ELF-1 (cell line): ENCODE measurements at regions not wholly inside any gene's neighbourhood (a gene's known extent, or its start where the extent isn't known, plus 50 kb on each side); places are given as distances from the start of the nearest gene placed in this dataset.
"Not testable (repeated sequence)": the region's sequence is repeated elsewhere in the genome, so short reads cannot be mapped to it uniquely, and the experiment has no call there.

Source experiments
- DNase-seq: peaks from one replicate; pipeline ENCODE4 v3.0.0-alpha.2; 2016; ENCODE audit warnings: low read depth, low spot score

DNA sequence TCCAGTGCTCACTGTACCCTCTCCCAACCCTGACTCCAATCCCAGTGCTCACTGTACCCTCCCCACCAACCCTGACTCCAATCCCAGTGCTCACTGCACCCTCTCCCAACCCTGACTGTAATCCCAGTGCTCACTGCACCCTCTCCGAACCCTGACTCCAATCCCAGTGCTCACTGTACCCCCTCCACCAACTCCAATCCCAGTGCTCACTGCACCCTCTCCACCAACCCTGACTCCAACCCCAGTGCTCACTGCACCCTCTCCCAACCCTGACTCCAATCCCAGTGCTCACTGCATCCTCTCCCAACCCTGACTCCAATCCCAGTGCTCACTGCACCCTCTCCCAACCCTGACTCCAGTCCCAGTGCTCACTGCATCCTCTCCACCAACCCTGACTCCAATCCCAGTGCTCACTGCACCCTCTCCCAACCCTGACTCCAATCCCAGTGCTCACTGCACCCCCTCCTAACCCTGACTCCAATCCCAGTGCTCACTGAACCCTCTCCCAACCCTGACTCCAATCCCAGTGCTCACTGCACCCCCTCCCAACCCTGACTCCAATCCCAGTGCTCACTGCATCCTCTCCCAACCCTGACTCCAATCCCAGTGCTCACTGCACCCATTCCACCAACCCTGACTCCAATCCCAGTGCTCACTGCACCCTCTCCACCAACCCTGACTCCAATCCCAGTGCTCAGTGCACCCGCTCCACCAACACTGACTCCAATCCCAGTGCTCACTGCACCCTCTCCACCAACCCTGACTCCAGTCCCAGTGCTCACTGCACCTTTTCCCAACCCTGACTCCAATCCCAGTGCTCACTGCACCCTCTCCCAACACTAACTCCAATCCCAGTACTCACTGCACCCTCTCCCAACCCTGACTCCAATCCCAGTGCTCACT is 136.3 kb upstream of the ZNF618 start:
- not testable (repeated sequence) for DNase-seq

DNA sequence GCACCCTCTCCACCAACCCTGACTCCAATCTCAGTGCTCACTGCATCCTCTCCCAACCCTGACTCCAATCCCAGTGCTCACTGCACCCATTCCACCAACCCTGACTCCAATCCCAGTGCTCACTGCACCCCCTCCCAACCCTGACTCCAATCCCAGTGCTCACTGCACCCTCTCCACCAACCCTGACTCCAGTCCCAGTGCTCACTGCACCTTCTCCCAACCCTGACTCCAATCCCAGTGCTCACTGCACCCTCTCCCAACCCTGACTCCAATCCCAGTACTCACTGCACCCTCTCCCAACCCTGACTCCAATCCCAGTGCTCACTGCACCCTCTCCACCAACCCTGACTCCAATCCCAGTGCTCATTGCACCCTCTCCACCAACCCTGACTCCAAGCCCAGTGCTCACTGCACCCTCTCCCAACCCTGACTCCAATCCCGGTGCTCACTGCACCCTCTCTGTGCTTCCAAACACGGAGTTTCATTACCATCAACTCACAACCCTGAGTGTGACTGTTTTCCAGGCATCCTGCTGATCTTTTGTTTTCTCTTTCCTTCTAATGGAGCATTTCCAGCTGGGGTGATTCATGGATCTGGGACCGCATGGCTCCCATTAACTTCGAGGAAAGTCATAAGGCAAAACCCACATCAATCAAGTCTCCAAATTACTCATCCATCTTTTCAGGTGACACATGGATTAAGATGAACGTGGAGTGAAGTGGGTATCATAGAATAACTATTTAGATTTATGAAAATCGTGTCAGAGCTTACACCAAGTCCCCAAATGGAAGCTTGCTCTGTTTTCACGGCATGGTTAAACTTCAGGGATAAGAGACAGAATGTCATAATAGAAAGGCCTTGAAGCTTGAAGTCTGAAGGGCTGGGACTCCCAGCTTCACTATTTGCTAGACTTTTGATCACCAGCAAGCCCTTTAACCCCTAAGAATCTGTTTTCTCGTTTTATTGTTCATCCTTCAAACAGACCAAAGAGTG is 135.3 kb upstream of the ZNF618 start:
- peak; percentile 28 for DNase-seq

- no peak for DNase-seq
Measured at GRCh38 chr9:113741886-113742854, 133.9 kb upstream of the ZNF618 start.

GRCh38 chr9:113742878-113743277 is 133.2 kb upstream of the ZNF618 start:
- DNase-seq = no peak

DNA sequence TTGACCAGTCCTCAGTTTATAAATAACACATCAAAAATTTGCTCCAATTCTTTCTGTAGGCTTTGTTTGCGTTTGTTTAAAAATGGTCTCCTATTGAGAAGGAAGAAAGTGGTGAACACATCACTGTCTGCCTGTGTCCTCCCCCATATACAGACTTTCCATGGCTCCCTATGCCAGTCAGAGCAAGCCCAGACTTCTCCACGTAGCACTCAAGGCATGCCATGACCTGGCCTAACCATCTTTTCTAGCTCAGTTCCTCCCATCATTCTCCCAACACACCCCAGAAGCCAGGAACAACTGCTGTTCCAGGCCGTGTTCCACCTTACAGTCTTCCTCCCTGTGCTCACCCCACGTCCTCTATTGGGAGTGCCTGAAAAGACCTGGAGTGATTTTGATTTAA is 129.6 kb upstream of the ZNF618 start:
- DNase-seq = no peak

- no peak for DNase-seq
Measured at GRCh38 chr9:113748135-113748534, 128.0 kb upstream of the ZNF618 start.

DNA sequence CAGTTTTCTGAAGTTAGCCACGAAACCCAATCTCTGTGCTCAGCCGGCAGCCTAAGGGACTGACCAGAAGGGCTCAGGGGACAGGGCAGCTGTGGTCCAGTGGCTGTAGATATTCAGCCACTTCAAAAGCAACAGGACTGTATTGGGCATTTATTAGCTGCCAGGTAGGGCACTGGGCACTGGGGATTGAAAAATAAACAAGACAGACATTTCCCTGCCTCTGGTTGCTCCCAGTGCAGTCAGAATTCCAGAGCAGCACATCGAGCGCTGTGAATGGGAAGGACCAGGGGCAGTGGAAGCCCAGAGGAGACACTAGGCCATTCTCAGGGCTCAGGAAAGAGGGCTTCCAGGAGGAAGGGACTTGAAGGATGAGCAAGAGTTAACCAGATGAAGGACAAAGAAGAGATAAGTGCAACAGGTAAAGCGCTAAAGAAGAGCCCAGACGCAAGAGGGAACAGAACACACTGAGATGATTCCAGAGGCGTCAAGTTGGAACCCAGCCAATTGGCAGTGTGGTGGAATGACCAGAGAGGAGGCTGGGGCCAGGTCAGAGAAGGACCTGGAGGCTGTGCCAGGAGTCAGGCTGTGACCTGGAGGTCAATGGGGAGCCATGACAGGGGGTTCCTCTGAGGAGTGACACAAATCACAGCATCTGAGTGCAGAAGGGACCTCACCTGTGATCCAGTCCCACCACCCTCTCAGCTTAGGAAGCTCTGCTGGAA is 122.5 kb upstream of the ZNF618 start:
- no peak for DNase-seq

GRCh38 chr9:113754739-113755138 is 121.4 kb upstream of the ZNF618 start:
- no peak for DNase-seq

DNA sequence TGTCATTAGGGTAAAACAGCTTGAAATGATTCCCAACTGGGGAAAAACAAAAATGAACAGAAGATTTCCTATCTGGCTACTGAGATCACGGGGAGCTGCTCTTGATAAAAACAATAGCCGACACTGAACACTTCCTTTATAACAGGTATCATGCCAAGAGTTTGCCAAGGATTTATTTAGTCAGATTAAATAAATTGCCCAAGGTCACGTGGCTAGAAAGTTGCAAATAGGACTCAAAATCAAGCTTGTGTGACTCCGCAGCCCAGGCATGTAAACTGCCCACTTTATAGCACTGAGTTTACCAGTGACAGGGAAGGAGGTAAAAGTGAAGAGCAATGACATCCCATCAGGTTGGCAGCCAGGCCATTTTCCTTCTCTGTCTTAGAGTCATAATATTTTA is 120.7 kb upstream of the ZNF618 start:
- no peak for DNase-seq

- DNase-seq = no peak
Measured at GRCh38 chr9:113756476-113757192, 119.5 kb upstream of the ZNF618 start.

GRCh38 chr9:113763429-113763828 is 112.7 kb upstream of the ZNF618 start:
- no peak for DNase-seq

DNA sequence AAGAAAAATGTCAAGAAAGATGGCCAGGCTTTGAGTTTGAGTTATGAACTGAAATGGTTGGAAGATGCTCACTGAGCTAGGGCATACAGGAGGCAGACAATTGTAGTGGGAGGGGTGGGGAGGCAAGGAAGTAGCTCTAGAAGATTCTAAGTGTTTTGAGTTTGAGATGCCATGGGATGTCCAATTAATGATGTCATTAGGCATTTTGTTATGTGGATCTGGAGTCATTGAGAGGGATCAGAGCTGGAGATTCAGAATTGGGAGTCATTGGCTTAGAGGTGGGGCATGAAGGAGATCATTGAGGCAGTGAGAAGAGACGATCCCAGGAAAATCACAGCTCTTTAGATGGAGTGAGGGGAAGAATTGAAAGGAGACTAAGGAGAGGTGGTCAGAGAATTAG is 111.5 kb upstream of the ZNF618 start:
- DNase-seq = no peak

DNA sequence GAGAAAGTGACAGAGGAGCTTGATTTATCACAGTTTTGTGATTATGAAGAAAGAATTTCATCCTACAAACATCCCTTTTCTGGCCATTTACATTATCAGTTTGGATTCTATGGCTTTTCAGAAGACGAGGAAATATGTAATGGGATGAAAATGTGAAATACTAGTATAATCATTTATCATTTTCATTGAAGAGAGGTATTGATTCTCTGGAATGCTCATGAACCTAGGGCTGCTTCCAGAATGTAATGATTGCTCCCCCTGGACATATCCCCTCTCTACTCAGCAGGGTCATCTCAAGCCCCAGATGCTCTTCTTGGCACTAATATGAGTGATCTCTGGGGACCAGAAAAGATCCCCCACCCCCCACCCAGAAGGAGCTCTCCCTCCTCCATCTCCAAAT is 106.7 kb upstream of the ZNF618 start:
- DNase-seq = no peak

- no peak for DNase-seq
Measured at GRCh38 chr9:113770396-113770795, 105.7 kb upstream of the ZNF618 start.

DNA sequence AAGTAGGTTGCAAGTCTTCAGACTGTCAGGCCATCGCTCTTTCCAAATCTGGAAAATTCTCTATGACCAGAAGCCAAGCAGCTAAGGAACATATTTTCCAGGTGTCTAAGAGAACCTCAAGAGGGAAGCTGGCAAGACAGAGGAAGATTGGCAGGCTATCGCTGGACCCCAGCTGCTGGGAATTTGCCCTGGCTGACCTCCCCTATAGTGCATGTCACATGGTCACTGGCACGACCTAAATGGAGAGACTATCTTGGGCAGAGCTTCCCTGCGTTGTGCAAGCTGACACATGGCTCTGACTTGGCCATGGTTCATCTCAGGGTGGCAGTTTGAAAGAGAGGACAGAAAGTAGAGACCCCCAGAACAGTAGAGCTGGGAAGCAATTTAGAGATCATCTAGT is 104.9 kb upstream of the ZNF618 start:
- no peak for DNase-seq

DNA sequence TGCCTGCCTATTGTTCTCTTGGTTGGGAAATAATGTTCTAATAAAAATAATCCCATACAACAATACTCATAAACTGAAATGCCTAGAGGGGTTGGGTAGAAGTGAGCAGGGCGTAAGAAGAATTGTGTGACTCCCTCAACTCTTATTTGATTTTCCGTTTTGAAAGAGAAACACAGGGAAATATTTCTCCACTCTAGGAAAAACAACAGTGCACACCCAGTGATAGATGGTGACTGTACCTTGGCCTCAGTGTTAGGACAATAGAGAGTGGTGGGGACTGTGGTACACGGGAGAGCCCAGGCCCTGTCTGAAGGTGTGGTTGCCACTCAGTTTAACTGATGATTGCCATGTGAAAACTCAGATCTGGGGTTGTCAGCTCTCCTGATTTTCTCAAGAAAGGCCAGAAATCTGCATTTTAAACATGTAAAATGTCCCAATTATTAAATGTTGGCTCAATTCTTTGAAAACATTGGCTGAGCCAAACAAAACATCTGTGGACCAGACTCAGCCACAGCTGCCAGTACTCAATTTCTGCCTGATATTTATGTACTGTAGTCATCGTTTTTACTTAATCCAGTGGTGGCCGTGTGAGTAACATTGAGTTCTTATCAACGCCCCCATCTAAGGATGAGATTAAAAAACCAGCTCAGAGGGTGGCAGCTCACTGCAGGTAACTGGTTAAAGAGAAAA is 103.8 kb upstream of the ZNF618 start:
- no peak for DNase-seq

GRCh38 chr9:113774963-113775362 is 101.1 kb upstream of the ZNF618 start:
- no peak for DNase-seq

DNA sequence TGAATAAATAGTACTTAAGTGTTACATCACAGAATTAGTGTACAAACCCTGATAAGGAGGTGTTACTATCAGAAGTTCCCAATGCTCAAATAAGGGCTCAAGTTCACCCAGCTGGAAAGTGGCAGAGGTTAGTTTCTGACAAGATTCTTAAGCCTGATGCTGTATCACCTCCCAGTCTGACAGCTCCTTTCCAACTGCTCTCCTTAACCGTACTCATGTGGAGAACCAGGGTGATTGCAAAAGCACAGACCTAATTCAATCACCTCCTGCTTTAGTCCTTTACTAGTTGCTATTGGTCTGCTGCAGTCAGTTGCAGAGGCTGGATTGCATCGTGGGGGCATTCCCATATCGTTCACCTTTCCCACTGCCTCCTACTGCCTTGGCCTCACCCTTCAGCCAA is 100.4 kb upstream of the ZNF618 start:
- no peak for DNase-seq

GRCh38 chr9:113776194-113776593 is 99.9 kb upstream of the ZNF618 start:
- no peak for DNase-seq
